GM10248 (cell line): ENCODE measurements at regions not wholly inside any gene's neighbourhood (a gene's known extent, or its start where the extent isn't known, plus 50 kb on each side); places are given as distances from the start of the nearest gene placed in this dataset.
"Not testable (repeated sequence)": the region's sequence is repeated elsewhere in the genome, so short reads cannot be mapped to it uniquely, and the experiment has no call there.

Source experiments
- CTCF ChIA-PET: fragments of 300-600 bp; sonication (Branson Sonifier 250); formaldehyde crosslinking; extraction: SDS; loops from one replicate; lab custom pipeline; 2021; ENCODE audit warnings: antibody characterized with exemption; lab: Yijun Ruan, JAX
- POLR2A ChIA-PET: fragments of 350-650 bp; sonication (Branson Sonifier 250); formaldehyde crosslinking; extraction: SDS; loops from one replicate; lab custom pipeline; 2020; ENCODE audit warnings: antibody characterized with exemption; lab: Yijun Ruan, JAX
- DNase-seq: peaks from one replicate; pipeline ENCODE4 v3.0.0; 2012; ENCODE audit errors: extremely low spot score
- CTCF ChIP-seq: IDR thresholded peaks from 2 replicates; pipeline ENCODE4 v1.5.1; 2012; ENCODE audit warnings: mild to moderate bottlenecking, low read depth; ENCODE audit errors: extremely low read depth, missing control alignments, control extremely low read depth

- POLR2A ChIA-PET: no interaction called here
Observed at GRCh38 chr12:114152066-114152465, 185.9 kb upstream of the RBM19 start.

GRCh38 chr12:114150584-114150983, 184.5 kb upstream of the RBM19 start:
- CTCF ChIA-PET, DNase-seq, POLR2A ChIA-PET: not testable (repeated sequence)

More at GRCh38 chr12:114152066-114152465, 185.9 kb upstream of the RBM19 start:
- CTCF ChIA-PET: no interaction called here
- DNase-seq: no peak
- TF ChIP-seq CTCF: no peak

GRCh38 chr12:114141921-114142564, 175.9 kb upstream of the RBM19 start:
- DNase-seq: no peak
- no peak for TF ChIP-seq CTCF
- ChIA-PET POLR2A (no interaction called here), CTCF (interaction anchor here (1.2 kb wide), 1 partner anchor 10 kb away, joined by 4 read pairs; no protein-coding TSS in a partner anchor)

GRCh38 chr12:114140576-114140975, 174.5 kb upstream of the RBM19 start:
- TF ChIP-seq CTCF: no peak
- ChIA-PET POLR2A (no interaction called here), CTCF (interaction anchor here (1.2 to 2.4 kb wide), 4 partner anchors 9 to 18 kb away, joined by 3 to 10 read pairs (median 4); no protein-coding TSS in a partner anchor)
- DNase-seq: no peak

- no peak for TF ChIP-seq CTCF
- POLR2A ChIA-PET: no interaction called here
- CTCF ChIA-PET: interaction anchor here (0.8 to 1.3 kb wide), 2 partner anchors 8 to 9 kb away, joined by 3 to 5 read pairs; no protein-coding TSS in a partner anchor
- no peak for DNase-seq
Observed at GRCh38 chr12:114136631-114137030, 170.5 kb upstream of the RBM19 start.

GRCh38 chr12:114134922-114135321, 168.8 kb upstream of the RBM19 start:
- no peak for DNase-seq
- ChIA-PET CTCF (interaction anchor here (1.7 kb wide), 1 partner anchor 20 kb away, joined by 4 read pairs; no protein-coding TSS in a partner anchor), POLR2A (interaction anchor here (0.5 kb wide), 1 partner anchor 569 kb away, joined by 3 read pairs; no protein-coding TSS in a partner anchor)
- TF ChIP-seq CTCF: no peak

- CTCF ChIA-PET: interaction anchor here (1.2 to 1.6 kb wide), 3 partner anchors 8 to 16 kb away, joined by 3 to 4 read pairs (median 4); no protein-coding TSS in a partner anchor
Observed at GRCh38 chr12:114131824-114132223, 165.7 kb upstream of the RBM19 start.

More at GRCh38 chr12:114131824-114132223, 165.7 kb upstream of the RBM19 start:
- POLR2A ChIA-PET: no interaction called here
- TF ChIP-seq CTCF: no peak
- DNase-seq: no peak
